ENCODE measurements at regions not wholly inside any gene's neighbourhood (a gene's known extent, or its start where the extent isn't known, plus 50 kb on each side); places are given as distances from the start of the nearest gene placed in this dataset.

DNA sequence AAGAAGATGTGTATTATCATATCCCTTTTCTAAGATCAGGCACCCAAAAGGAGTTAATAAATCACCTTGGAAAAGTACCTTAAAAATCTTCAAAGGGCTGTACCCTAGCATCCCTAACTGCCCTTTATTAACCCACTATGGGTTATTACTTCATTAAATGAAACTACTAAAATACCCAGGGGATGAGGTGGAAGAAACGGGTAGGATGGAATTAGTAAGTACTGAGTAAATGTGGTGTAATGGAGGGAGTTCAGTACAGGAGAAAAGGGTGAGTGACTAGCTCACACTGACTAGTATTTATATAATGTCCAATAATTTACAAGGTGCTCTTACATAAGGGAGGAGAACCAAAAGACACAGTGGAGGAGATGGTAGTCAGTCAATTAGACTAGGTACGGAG is 51.0 kb upstream of the RASGEF1B start:
- no peak for DNase-seq

DNA sequence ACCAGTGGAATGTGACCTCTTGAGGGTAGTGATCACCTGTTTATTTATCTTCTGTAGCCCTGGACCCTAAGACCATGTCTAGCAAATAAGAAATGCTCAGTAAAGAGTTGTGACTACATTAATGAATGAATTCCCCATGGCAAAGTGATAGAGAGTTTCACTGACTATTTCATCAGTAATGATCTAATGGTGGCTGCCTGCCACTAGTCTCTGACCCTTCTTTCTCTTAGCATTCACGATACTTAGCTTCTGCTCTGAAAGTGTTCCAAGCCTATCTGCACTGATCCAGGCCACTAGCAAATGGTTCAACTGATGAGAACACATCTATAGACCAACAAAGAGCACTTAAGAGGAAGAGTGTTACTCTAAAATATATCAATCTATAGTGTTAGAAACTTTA is 50.0 kb upstream of the RASGEF1B start:
- DNase-seq, result no peak
